DND-41 (cell line): ENCODE measurements at regions not wholly inside any gene's neighbourhood (a gene's known extent, or its start where the extent isn't known, plus 50 kb on each side); places are given as distances from the start of the nearest gene placed in this dataset.
"Not testable (repeated sequence)": the region's sequence is repeated elsewhere in the genome, so short reads cannot be mapped to it uniquely, and the experiment has no call there.

Experiments
- ATAC-seq: fragments of 200-7000 bp; cut with Tn5 transposase; 3 replicates; pipeline ENCODE4 v1.9.1; 2021; ENCODE audit warnings: low read depth; ENCODE audit not compliant: insufficient read depth
- DNase-seq: peaks from one replicate; pipeline ENCODE4 v3.0.0-alpha.2; 2020
- H2AFZ ChIP-seq: 2 replicates; pipeline ENCODE4 v1.6.0; 2012; ENCODE audit warnings: low read depth, low read length
- H3K27ac ChIP-seq: 2 replicates; pipeline ENCODE4 v1.5.1; 2012; ENCODE audit warnings: low read length, inconsistent platforms
- H3K27me3 ChIP-seq: fragments of 200-600 bp; sonication (generic); 2 replicates; pipeline ENCODE4 v1.6.0; 2012; ENCODE audit warnings: low read length, mild to moderate bottlenecking, inconsistent platforms; ENCODE audit not compliant: insufficient read depth, poor library complexity
- H3K36me3 ChIP-seq: 2 replicates; pipeline ENCODE4 v1.5.1; 2012; ENCODE audit warnings: low read length, inconsistent platforms; ENCODE audit not compliant: insufficient read depth
- H3K4me1 ChIP-seq: 2 replicates; pipeline ENCODE4 v1.5.1; 2012; ENCODE audit warnings: mild to moderate bottlenecking, low read length; ENCODE audit not compliant: insufficient read depth
- H3K4me2 ChIP-seq: 2 replicates; pipeline ENCODE4 v1.6.0; 2012; ENCODE audit warnings: mild to moderate bottlenecking, moderate library complexity, low read length, inconsistent platforms; ENCODE audit not compliant: insufficient read depth
- H3K4me3 ChIP-seq, 2 experiments: fragments of 200-600 bp in 1 of 2; shearing (Covaris generic) in 1 of 2; 2 replicates each; pipeline ENCODE4 v1.5.1; 2012 to 2016; ENCODE audit warnings: inconsistent platforms in 2 of 2, low read length in 2 of 2, mild to moderate bottlenecking in 2 of 2, low read depth in 1 of 2, moderate library complexity in 1 of 2
- H3K79me2 ChIP-seq: 2 replicates; pipeline ENCODE4 v1.6.0; 2012; ENCODE audit warnings: low read length, inconsistent platforms; ENCODE audit not compliant: insufficient read depth
- H3K9ac ChIP-seq: 2 replicates; pipeline ENCODE4 v1.6.0; 2012; ENCODE audit warnings: low read depth, mild to moderate bottlenecking, inconsistent platforms, low read length, moderate library complexity
- H3K9me3 ChIP-seq: 2 replicates; pipeline ENCODE4 v1.5.1; 2012; ENCODE audit warnings: low read length, moderate library complexity, mild to moderate bottlenecking, inconsistent platforms; ENCODE audit not compliant: insufficient read depth, severe bottlenecking
- H4K20me1 ChIP-seq: 2 replicates; pipeline ENCODE4 v1.6.0; 2012; ENCODE audit warnings: low read length; ENCODE audit not compliant: insufficient read depth
- EZH2 ChIP-seq: IDR thresholded peaks from 3 replicates; pipeline ENCODE4 v1.6.1; 2012; ENCODE audit warnings: borderline replicate concordance, low read depth, mild to moderate bottlenecking, moderate library complexity, low read length, inconsistent platforms; ENCODE audit not compliant: severe bottlenecking
- TF ChIP-seq, protein P1 (sequence below): IDR thresholded peaks from 2 replicates; pipeline ENCODE4 v1.5.1; 2012; ENCODE audit warnings: borderline replicate concordance, low read length, moderate library complexity, mild to moderate bottlenecking; ENCODE audit not compliant: poor library complexity, severe bottlenecking; ENCODE audit errors: extremely low read depth

DNA sequence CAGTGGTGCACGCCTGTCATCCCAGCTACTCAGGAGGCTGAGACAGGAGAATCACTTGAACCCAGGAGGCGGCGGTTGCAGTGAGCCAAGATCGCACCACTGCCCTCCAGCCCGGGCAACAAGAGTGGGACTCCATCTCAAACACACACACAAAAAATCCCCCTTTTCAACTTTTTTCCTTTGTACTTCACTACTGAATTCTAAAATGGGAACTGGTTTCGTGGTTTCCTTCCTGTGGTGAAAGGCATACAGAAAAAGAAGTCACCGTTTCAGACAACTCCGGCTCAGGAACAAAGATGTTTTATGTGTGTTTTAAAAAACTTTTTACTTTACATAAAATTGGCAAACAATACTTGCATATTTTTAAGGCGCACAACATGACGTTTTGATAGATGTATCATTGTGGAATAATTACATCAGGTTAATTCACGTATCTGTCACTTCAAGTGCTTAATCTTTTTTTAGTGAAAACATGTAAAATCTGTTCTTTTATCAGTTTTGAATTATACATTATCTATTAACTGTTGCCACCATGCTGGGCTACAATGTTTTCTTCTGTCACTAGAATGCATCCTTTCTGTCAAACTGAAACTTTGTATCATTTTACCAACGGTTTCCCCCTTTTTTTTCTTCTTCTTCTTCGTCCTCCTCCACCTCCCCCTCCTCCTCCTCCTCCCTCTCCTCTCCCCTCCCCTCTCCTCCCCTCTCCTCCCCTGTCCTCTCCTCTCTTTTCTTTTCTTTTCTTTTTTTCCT is 186.0 kb downstream of the CRLF2 start:
- H4K20me1 ChIP-seq = no peaks in the 10 kb centered on the region
- H3K9me3 ChIP-seq = peaks cover 1% of the 10 kb centered on the region
- peaks cover 3% of the 10 kb centered on the region for H3K27me3 ChIP-seq
- no peak for TF ChIP-seq EZH2
- TF ChIP-seq, protein P1, sequence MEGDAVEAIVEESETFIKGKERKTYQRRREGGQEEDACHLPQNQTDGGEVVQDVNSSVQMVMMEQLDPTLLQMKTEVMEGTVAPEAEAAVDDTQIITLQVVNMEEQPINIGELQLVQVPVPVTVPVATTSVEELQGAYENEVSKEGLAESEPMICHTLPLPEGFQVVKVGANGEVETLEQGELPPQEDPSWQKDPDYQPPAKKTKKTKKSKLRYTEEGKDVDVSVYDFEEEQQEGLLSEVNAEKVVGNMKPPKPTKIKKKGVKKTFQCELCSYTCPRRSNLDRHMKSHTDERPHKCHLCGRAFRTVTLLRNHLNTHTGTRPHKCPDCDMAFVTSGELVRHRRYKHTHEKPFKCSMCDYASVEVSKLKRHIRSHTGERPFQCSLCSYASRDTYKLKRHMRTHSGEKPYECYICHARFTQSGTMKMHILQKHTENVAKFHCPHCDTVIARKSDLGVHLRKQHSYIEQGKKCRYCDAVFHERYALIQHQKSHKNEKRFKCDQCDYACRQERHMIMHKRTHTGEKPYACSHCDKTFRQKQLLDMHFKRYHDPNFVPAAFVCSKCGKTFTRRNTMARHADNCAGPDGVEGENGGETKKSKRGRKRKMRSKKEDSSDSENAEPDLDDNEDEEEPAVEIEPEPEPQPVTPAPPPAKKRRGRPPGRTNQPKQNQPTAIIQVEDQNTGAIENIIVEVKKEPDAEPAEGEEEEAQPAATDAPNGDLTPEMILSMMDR = no peak
- no peak overlapping the region for H3K4me3 ChIP-seq
- DNase-seq = no peak
- H3K4me2 ChIP-seq = 0 out of 2 replicates have a peak overlapping the region, but pooled peaks have one; percentile 24
- peak; percentile 68 for ATAC-seq
- no peak overlapping the region for H3K9ac ChIP-seq
- peaks cover 13% of the 10 kb centered on the region for H3K4me1 ChIP-seq
- no peaks in the 10 kb centered on the region for H3K79me2 ChIP-seq
- no peaks in the 10 kb centered on the region for H3K36me3 ChIP-seq
- H3K27ac ChIP-seq = no peak overlapping the region
- no peak overlapping the region for H2AFZ ChIP-seq

- TF ChIP-seq, protein P1 = no peak
- no peak for TF ChIP-seq EZH2
- DNase-seq (no peak), ATAC-seq (no peak)
- peaks cover 4% of the 10 kb centered on the region for H3K9me3 ChIP-seq
- H3K27me3 ChIP-seq = peaks cover 3% of the 10 kb centered on the region
- H3K4me1 ChIP-seq = peaks cover 13% of the 10 kb centered on the region
- no peak overlapping the region for H3K4me3 ChIP-seq
- H3K4me2 ChIP-seq = no peak overlapping the region
- no peaks in the 10 kb centered on the region for H3K79me2 ChIP-seq
- H2AFZ ChIP-seq = no peak overlapping the region
- no peak overlapping the region for H3K9ac ChIP-seq
- no peak overlapping the region for H3K27ac ChIP-seq
- H4K20me1 ChIP-seq = no peaks in the 10 kb centered on the region
- H3K36me3 ChIP-seq = no peaks in the 10 kb centered on the region
Observed at GRCh38 chrX:1025413-1025812, 187.0 kb downstream of the CRLF2 start.

GRCh38 chrX:1023676-1024075 is 188.8 kb downstream of the CRLF2 start:
- no peak overlapping the region for H3K4me2 ChIP-seq
- H4K20me1 ChIP-seq = no peaks in the 10 kb centered on the region
- no peak for ATAC-seq
- peaks cover 13% of the 10 kb centered on the region for H3K4me1 ChIP-seq
- H3K27ac ChIP-seq = no peak overlapping the region
- peaks cover 4% of the 10 kb centered on the region for H3K9me3 ChIP-seq
- no peak for DNase-seq
- H3K79me2 ChIP-seq = no peaks in the 10 kb centered on the region
- no peaks in the 10 kb centered on the region for H3K36me3 ChIP-seq
- no peak overlapping the region for H3K4me3 ChIP-seq
- TF ChIP-seq EZH2 = no peak
- TF ChIP-seq, protein P1 = no peak
- H3K27me3 ChIP-seq = peaks cover 3% of the 10 kb centered on the region
- H3K9ac ChIP-seq = no peak overlapping the region
- H2AFZ ChIP-seq = no peak overlapping the region

DNA sequence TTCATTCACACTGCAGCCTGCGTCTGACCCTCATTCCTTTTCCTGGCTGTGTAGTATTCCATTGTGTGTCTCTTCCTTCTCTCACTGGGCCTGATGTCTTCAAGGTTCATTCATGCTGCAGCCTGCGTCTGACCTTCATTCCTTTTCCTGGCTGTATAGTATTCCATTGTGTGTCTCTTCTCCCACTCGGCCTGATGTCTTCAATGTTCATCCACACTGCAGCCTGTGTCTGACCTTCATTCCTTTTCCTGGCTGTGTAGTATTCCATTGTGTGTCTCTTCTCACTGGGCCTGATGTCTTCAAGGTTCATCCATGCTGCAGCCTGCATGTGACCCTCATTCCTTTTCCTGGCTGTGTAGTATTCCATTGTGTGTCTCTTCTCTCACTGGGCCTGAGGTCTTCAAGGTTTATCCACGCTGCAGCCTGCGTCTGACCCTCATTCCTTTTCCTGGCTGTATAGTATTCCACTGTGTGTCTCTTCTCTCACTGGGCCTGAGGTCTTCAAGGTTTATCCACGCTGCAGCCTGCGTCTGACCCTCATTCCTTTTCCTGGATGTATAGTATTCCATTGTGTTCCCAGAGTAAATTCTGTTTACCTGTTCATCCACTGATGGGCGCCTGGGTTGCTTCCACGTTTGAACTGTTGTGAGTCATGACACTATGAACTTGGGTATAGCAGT is 191.0 kb downstream of the CRLF2 start:
- not testable (repeated sequence) for H3K27ac ChIP-seq, H4K20me1 ChIP-seq, H3K79me2 ChIP-seq, H3K27me3 ChIP-seq, H3K36me3 ChIP-seq, H3K4me1 ChIP-seq, ATAC-seq, H3K4me3 ChIP-seq, H3K9ac ChIP-seq, H2AFZ ChIP-seq, H3K4me2 ChIP-seq, H3K9me3 ChIP-seq, DNase-seq
